ENCODE measurements at regions not wholly inside any gene's neighbourhood (a gene's known extent, or its start where the extent isn't known, plus 50 kb on each side); places are given as distances from the start of the nearest gene placed in this dataset.

DNA sequence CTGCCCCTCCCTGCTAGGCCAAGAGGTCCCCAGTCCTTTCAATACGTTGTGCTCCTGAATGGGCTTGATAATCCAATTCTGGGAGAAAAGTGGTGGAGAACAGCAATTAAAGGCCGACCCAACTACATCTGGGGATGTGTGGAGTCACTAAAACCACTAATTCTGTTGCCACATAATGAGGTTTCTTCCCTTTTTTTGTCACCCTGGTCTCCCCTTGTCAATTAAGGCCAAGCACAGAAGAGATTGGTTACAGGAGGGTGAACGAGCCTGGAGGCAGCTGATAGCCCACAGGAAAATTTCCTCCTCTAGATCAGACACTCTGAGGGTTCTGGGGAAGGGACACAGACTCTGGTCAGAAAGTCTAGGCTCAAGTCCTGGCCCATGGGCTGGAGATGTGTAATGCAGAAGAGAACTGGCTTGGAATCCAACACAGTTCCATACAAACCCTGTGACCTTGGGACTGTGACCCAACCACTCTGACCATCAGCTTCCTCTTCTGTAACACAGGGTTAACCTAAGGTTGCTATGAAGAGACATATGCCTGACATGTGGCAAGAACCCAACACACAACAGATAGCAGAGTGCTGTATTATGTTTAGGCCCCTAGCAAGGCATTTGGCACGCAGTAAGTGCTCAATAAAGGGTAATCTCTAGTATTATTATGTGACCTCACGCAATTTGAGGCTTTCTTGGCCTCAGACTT, 146.4 kb downstream of the CHST1 start:
- DNase-seq (ENCODE audit: low spot score), result no peak

DNA sequence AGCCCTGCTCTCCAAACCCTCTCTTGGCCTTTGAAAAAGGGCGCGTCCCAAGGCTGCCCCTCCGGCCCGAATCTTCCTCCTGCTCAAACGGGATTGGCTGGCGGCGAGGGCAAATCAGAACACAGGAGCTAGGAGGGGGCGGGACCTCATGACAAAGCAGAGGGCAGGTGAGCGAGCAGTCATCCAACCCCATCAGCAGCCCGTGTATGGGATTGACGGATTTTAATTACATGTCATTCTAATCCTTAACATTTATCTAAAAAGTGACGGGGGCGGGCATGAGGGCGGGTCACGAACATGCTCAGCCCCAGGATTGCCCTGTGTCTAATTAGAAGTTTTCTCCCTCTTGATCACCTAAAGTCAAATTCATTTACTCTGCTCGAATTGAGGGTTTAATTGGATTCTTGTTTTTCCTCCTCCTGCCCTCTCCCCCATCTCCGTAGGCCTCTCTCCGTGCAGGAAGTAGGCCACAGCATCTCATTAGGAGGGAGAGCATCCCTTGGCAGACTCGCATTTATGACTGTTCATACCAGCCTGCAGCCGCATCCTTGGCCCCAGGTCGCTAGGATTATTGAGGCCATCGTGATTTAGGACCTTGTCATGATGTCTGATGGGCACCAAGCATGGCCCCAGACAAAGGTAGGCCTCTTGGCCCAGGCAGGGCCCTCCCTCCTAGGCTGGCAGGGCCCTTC, 147.1 kb downstream of the CHST1 start:
- DNase-seq (ENCODE audit: low spot score), result no peak

DNA sequence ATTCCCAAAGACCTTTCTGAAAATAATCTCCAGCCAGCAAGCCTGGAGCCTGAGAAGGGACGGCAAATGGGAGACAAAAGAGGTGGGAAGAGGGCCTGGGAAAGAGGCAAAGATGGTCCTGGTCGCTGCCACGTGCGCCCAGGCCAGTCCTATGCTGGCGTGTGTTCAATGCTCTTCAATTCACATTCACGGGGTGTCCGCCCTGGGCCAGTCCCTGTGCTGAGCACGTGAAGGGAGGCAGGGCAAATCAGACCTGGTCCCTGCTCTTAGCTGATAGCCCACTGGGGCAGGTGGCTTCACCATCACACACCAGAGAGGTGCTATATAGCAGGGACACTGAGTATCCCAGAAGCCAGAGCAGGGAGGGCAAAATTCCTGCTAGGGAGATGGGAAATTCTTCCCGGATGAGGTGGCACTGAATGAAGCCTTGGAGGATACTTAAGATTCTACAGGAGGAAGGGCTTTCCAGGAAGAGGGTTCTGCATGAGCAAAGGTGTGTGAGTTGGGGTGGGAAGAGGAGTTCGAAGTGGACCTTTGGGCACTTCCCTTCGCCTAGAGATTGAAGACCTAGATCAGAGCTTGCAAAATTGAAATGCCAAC, 148.2 kb downstream of the CHST1 start:
- DNase-seq (ENCODE audit: low spot score), result no peak

DNA sequence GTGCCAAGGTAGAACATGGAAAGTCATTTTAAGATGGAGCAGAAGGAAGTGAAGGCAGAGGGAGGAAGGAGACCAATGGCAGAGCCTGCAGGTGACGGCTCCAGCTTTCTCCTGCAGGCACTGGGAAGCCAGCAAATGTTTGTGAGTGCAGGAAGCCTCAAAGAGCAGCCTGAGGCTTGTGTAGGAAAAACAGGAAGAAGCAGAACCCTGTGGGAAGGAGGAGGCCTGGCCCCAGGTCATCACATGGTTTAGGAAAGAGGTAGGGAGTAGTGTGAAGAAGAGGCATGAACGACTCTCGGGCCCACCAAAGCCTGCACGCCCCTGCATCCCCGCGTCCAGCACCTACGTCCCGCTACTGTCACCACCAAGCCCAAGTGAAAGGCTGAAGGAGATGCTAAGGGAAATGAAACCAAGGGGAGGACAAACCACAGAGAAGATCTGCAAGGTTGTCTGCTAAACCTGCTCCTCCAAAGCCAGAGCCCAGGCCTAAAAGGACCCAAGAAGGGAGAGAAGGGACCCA, 151.5 kb downstream of the CHST1 start:
- DNase-seq (ENCODE audit: low spot score), result no peak

DNA sequence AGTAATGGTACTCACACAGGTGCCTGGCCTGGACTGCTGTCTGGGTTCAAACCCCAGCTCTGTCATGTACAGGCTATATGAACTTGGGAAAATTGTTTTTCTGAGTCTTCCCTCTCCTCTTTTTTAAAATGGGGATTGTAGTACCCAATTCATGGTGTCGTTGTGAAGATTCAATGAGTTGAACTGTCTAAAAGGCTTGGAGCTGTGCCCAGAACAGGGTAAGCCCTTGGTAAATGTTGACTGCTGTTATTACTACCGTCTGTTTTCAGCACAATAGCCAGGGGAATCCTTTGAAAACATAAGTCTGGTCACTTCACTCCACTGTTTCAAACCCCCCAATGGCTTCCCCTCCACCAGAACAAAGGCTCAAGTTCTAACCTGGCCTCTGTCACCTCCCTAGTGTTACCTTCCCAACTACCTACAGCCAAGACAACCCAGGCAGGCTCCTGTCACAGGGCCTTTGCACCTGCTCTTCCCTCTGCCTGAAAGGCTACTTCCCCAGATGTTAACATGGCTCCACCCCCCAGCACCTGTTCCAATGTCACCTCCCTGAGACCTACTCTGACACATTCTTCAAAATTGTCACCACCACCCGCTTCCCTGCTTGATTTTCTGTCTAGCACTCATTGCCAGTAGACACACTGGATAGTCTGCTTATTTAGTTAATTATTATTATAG, 152.8 kb downstream of the CHST1 start:
- DNase-seq (ENCODE audit: low spot score), result no peak

DNA sequence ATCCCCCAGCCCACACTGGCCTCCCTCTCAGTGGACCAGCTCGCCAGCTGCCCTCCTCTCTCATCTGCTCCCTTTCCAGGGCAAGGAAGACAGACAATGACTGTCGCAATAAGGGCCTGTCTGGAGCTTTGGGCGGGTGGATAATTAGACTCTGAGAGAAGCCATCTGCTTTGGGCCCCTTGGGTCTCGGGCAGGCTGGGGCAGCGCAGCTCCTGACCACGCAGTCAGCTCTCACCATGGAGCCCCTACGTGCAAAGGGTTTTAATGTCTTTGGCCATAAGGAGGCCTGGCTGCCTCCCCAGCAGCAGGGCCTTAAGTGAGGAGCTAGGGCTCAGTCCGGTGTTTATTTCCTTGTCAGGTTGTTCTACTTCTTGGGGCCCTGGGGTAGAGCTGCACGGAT, 153.9 kb downstream of the CHST1 start:
- DNase-seq (ENCODE audit: low spot score), result no peak

DNA sequence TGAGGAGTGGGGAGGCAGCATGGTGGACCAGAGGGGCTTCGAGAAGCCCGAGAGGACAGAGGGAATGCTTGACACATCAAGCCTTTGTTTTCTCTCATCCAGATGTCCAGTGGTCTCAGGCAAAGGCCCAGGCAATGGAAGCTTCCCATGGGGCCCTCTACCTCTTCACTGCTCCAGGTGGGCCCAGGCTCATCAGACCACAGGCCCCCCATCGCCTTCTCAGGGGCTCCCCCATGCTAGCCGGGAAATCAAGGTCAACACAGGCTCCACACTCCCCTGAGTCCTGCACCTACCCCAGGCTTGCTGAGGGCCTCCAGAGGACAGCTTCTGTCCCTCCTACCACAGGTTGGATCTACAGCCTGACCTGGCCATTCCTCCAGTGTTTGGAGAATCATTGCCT, 157.5 kb downstream of the CHST1 start:
- DNase-seq (ENCODE audit: low spot score), result no peak

DNA sequence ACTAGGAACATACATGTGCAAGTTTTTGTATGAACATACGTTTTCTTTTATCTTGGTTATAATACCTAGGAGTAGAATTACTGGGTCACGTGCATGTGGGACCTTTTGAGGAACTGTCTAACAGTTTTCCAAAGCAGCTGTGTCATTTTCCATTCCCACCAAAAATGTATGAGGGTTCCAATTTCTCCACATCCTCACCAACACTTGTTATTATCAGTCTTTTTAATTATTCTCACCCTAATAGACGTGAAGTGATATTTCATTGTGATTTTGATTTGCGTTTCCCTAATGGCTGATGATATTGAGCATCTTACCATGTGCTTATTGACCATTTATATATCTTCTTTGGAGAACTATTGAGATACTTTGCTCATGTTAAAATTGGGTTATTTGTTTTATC, 162.1 kb downstream of the CHST1 start:
- no peak for DNase-seq (ENCODE audit: low spot score)

DNA sequence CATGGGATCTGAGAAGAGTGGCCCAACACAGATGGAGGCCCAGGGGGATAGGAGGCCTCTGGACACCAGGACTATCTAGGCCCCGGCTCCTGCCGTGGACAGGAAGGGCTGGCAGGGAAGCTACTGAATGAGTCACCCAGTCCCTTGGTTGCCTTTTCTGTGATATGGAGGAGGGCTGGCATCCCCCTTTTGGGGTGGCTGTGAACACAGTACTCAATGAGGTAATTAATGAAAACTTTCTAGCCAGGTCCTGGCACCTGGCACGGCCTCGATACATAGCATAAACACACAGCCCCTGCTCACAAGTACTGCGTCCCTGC, 163.2 kb downstream of the CHST1 start:
- DNase-seq (ENCODE audit: low spot score), result no peak

DNA sequence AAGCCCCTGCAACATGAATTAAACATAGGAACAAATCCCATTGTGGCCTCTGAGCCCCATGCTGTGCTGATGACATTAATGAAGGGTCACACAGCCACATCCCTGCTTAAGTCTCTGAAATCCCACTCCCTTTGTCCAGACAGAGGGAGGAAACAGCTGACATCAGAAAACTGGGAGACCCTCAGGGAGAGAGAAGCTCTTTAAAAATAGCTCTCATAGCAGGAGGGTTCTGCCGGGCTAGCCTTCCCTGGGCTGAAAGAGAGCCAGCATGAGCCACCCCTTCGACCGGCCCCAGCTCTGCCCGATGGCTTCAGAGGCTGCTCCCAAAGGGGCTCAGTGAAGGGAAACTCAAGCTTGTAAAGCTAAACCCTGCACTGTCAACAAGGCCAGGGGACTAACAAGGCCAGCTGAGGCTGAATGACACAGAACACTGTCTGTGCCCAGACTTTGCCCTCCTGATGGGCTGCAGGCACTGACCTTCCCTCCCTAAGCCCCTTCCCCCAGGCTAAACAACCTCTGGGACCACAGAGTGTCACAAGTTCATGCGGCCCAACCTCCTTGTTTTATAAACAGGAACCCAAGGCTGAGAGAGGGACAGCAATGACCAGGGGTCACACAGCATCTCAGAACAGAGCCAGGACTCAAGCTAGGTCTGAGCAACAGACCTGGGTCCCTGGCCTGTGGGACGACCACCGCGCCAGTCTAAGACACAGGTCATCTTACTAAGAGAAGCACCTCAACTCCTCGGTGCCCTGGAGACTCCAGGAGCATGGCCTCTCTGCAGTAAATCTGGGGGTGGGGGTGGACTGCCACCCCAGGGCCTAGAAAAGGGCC, 163.8 kb downstream of the CHST1 start:
- peak; percentile 75 for DNase-seq (ENCODE audit: low spot score)

DNA sequence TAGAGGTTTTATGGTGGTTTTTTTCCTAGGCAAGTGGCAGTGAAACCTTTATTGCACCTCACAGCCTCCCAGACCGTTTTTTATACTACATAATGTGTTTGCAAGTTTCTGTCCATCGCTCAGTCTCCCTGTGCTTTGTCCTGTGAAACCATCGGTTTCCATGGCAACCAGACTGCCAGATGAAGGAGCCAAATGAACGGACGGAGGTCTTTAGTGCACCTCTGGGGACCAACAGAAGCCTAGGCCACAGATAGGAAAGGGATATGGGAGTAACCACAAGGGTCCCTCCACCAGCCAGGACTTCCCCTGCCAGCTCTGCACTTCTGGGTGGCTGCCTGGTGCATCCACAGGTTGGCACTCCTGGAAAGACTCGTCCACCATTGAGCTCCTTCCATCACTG, 165.0 kb downstream of the CHST1 start:
- peak; percentile 26 for DNase-seq (ENCODE audit: low spot score)

DNA sequence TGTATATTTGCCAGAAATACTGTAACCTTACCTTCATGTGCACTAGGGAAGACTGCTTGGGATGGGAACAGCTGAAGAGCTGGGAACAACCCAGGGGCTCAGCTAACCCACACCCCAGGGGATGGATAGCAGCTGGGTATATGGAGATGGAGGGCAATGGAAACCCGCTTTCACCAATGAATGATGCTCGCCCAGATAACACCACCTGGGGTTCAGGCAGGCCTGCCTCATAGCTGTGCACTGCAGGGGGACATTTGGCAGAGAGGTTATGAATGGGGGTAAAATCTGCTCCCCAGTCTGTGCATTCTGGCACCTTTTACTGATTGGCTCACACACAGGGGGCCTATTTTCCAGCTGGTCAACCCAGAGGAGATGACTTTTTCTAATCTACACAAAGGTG, 170.7 kb downstream of the CHST1 start:
- no peak for DNase-seq (ENCODE audit: low spot score)

DNA sequence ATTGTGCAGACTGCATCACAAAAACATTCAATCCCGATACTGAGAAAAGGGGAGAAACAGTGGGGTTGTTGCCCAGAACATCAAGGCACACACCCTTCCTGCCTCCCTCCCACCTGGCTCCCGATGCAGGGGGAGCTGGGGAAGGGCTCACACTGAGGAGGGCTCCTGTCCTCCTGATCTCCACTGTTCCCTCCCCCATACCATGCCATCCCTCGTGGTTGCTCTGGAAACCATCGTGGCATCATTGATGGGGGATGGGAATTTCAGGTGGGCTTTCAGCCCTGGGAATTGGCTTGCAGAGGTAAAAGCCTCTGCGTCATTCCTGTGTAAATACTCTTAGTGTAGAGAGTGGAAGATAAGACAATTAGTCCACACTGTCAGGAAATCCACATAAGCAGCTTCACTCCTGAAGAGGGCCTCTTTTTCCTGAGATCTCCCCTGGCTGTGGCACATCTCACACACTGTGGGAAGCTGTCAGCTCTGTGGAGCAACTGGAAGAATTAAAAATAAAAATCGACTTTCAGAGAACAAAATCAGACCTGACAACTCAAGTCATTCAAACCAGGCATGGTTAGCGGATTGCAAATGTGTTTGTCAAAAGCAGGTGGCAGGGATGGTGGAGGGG, 176.0 kb downstream of the CHST1 start:
- DNase-seq (ENCODE audit: low spot score), result no peak

DNA sequence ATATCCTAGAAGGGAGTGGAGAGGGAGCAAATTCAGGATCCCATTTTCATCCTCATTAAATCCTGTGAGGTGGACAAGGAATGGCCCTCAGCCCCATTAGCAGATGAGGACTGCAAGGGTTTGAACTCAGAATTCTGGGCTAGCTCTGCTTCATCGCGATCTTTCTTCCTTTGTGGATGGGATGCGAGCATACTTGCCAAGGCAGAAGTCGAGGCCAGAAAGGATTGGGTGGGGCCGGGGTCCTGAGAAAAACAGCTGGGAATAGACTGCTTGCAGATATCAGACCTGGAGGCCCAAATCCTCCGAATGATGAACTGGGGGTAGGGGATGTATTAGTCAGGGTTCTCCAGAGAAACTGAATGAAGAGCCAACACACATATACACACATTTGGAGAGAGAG, 179.0 kb downstream of the CHST1 start:
- no peak for DNase-seq (ENCODE audit: low spot score)

DNA sequence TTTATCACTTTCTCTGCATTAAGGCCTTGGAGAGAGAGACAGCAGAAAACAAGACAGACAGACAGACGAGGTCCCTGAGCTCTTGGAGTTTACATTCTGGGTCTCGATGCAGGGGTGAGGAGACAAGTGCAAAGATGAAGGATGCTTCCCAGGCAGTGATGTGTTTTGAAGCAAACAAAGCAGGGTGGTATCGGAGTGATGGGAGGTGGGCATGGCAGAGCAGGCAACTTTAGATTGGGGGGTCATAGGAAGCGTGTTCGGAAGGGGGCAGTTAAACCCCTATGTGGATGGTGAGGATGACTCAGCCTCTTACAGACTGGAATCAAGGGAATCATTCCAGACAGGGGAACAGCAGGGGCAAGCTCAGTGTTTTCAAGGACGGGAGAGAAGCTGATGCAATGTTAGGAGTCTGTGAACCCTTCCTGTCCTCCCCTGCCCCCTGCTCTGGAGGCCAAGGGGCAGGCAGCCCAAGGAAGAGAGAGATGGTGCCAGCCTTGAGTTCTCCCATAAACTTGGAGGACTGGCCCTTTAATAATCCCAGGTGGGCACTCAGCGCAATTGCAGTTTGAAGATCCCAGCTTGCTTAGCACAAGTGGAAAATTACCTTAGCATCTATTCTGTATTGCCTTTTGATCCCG, 180.2 kb downstream of the CHST1 start:
- no peak for DNase-seq (ENCODE audit: low spot score)

DNA sequence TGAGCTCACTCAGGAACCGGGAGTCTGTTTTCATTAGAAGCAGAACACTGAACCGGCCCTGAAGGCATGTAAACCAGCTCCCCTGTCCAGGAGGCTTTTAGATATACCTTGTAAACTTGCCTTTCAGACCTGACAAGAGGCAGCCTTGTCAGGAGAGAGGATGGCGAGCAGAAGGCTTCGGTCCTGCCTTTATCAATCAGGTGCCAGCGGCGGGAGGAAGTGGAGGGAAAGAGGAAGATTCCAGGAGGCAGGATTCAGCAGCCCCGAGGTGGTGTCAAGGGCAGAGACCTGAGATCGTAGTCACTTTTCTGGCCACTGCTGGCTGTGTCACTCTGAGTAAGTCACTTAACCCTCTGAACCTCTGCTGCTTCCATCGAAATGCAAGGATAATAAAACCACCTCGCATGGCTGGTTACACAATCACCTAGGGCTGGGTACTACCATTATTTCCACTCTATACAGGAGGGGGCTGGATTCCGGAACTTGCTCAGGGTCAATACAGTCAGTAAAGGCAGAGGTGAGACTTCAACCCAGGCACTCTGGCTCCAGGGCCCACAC, 181.0 kb downstream of the CHST1 start:
- DNase-seq (ENCODE audit: low spot score), result no peak

DNA sequence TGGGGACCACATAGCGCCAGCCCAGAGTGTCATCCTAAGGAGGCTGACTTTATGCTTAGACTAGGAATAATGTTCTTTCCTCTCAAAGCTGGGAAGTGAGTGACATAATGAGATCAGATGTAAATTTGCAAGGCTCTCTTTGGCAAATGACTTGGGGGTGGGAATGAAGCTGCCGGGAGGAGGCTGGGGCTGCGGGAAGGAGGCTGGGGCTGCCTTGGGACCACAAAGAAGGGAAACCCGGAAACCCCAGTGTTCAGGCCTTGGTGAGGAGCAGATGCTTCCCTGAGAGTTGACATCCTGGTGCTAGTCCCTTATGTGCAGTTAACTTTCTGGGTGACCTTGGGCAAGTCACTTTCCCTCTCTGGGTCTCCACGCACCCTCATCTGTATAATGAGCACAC, 182.0 kb downstream of the CHST1 start:
- no peak for DNase-seq (ENCODE audit: low spot score)

DNA sequence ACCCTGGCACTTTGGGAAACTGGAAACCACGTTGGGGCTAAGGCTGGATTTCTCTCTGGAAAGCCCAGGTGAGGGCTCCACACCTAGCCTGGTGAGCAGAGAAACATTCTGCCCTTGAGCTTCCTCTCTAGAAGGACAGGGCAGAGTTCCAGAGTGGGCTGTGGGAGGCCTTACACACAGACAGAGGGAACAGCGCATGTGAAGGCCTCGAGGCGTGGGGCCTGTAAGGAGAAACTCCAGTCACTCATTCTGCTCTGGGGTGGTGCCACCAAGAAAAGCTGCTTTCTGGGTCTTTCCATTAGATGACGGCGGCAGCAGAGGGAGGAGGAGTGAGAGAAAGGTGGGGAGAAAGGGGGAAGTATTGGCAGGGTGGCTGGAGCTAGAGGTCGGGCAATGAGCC, 183.1 kb downstream of the CHST1 start:
- DNase-seq (ENCODE audit: low spot score), result no peak

DNA sequence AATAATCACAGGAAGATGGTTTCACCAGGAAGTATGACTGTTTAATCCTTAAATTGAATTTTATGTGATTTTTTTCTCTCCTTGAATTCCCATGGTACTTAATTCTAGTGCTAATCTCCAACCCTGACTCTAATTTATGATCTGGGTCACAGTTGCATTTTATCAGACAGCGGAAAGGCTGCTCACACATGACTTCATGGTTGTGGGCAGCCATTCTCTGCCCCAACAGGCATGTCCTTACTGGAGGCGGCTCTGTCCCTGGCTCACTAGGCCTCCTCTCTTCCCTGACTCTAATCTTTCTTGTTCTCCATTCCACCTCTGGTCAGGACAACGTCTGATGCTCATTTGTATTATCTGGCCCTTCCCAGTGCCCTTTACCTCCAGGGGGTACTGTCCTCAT, 184.4 kb downstream of the CHST1 start:
- DNase-seq (ENCODE audit: low spot score), result no peak

DNA sequence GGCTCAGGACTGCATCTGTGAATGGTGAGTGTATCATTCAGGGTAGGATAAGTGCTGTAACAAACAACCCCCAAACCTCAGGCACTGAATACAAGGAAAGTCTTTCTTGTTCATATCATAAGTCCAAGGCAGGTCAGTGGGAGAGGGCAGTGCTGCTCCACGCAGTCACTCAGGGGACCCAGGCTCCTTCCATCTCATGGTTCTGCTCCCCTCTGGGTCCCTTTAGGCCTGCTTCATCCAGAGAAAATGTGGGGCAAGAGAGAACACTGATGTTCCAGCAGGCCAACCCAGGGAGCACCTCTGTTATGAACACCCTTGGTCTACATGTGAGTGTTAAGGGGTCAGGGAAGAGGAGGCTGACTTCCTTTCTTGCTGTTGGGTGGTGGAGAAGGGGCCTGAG, 187.8 kb downstream of the CHST1 start:
- DNase-seq (ENCODE audit: low spot score), result no peak
